ENCODE measurements at regions not wholly inside any gene's neighbourhood (a gene's known extent, or its start where the extent isn't known, plus 50 kb on each side); places are given as distances from the start of the nearest gene placed in this dataset.

- TF ChIP-seq EZH2 (conservative IDR thresholded peaks at IDR 0.05; ENCODE audit: low read depth, low read length), result no peak
- no peak for TF ChIP-seq CREM (IDR thresholded peaks at IDR 0.05)
- no peak for TF ChIP-seq CREM (CRISPR knock-in tag; IDR thresholded peaks at IDR 0.05)
- TF ChIP-seq ZUFSP (CRISPR knock-in tag; IDR thresholded peaks at IDR 0.05; ENCODE audit: borderline replicate concordance), result no peak
- no peak for TF ChIP-seq MXD1 (CRISPR knock-in tag; IDR thresholded peaks at IDR 0.05)
- no peak for TF ChIP-seq JUND (CRISPR knock-in tag; IDR thresholded peaks at IDR 0.05)
- no peak for TF ChIP-seq CBX2 (IDR thresholded peaks at IDR 0.05; ENCODE audit: low read depth, low read length)
- no peak for TF ChIP-seq CBX2 (CRISPR knock-in tag; IDR thresholded peaks at IDR 0.05; ENCODE audit: low read depth)
- no peak for TF ChIP-seq CTCF (CRISPR knock-in tag; IDR thresholded peaks at IDR 0.05)
- no peak for TF ChIP-seq DPF2 (CRISPR knock-in tag; IDR thresholded peaks at IDR 0.05; ENCODE audit: borderline replicate concordance, low read depth)
- TF ChIP-seq MAZ (IDR thresholded peaks at IDR 0.05; ENCODE audit: borderline replicate concordance, low read depth, low read length), result no peak
- no peak for TF ChIP-seq MAZ (CRISPR knock-in tag; IDR thresholded peaks at IDR 0.05; ENCODE audit: low read depth)
These were observed 87.6 kb upstream of the CLMN start for GRCh38 chr14:95407354-95407753.

Measured in HepG2 (cell line).